CD4-positive, alpha-beta memory T cell (primary cell): ENCODE measurements at regions not wholly inside any gene's neighbourhood (a gene's known extent, or its start where the extent isn't known, plus 50 kb on each side); places are given as distances from the start of the nearest gene placed in this dataset.

Source experiments
- CTCF ChIA-PET: fragments of 350-600 bp; sonication (Branson Sonifier 250); formaldehyde crosslinking; loops from one replicate; lab custom pipeline; 2021; ENCODE audit warnings: inconsistent platforms; ENCODE audit not compliant: partially characterized antibody; lab: Charles Lee
- POLR2A ChIA-PET: fragments of 350-600 bp; sonication (Branson Sonifier 250); formaldehyde crosslinking; loops from one replicate; lab custom pipeline; 2021; ENCODE audit not compliant: partially characterized antibody; lab: Charles Lee
- DNase-seq, 5 donors: peaks; one replicate each; pipeline versions ENCODE4 v3.0.0 to v3.0.0-alpha.2; 2020 to 2022; ENCODE audit warnings: mixed read lengths in 1 of 5
- H3K27ac ChIP-seq: one replicate; pipeline ENCODE4 v1.7.0; 2013; ENCODE audit warnings: low read depth, low read length
- H3K27me3 ChIP-seq: 2 replicates; pipeline ENCODE4 v1.7.0; 2013; ENCODE audit warnings: mild to moderate bottlenecking, low read length, moderate library complexity; ENCODE audit not compliant: insufficient read depth
- H3K36me3 ChIP-seq: 2 replicates; pipeline ENCODE4 v1.7.0; 2013; ENCODE audit warnings: mild to moderate bottlenecking, low read length, moderate library complexity; ENCODE audit not compliant: insufficient read depth
- H3K4me1 ChIP-seq: 2 replicates; pipeline ENCODE4 v1.7.0; 2013; ENCODE audit warnings: mild to moderate bottlenecking, low read length, moderate library complexity; ENCODE audit not compliant: insufficient read depth
- H3K4me3 ChIP-seq, 2 donors: one replicate each; pipeline ENCODE4 v1.7.0; 2013; ENCODE audit warnings: low read length in 2 of 2, mild to moderate bottlenecking in 1 of 2
- H3K9me3 ChIP-seq, 2 donors: one replicate each; pipeline ENCODE4 v1.7.0; 2013; ENCODE audit warnings: low read length in 2 of 2, control low read depth in 1 of 2; ENCODE audit not compliant: control insufficient read depth in 1 of 2
- H3K27ac Mint-ChIP-seq, 7 donors: one replicate each; pipeline ENCODE4 v1.8.0; 2020 to 2021; ENCODE audit warnings: mixed read lengths in 7 of 7, mild to moderate bottlenecking in 6 of 7, inconsistent platforms in 3 of 7, moderate library complexity in 3 of 7
- H3K27me3 Mint-ChIP-seq, 2 donors: one replicate each; pipeline ENCODE4 v1.8.0; 2020 to 2021; ENCODE audit warnings: mixed read lengths in 2 of 2
- H3K36me3 Mint-ChIP-seq, 2 donors: one replicate each; pipeline ENCODE4 v1.8.0; 2020 to 2021; ENCODE audit warnings: mixed read lengths in 2 of 2, inconsistent platforms in 1 of 2, mild to moderate bottlenecking in 1 of 2
- H3K4me1 Mint-ChIP-seq, 4 donors: one replicate each; pipeline ENCODE4 v1.8.0; 2020 to 2021; ENCODE audit warnings: mixed read lengths in 4 of 4, mild to moderate bottlenecking in 1 of 4
- H3K4me3 Mint-ChIP-seq, 8 donors: one replicate each; pipeline ENCODE4 v1.8.0; 2020 to 2021; ENCODE audit warnings: mixed read lengths in 8 of 8, mild to moderate bottlenecking in 7 of 8, moderate library complexity in 6 of 8, inconsistent platforms in 3 of 8
- H3K9me3 Mint-ChIP-seq, 8 donors: one replicate each; pipeline ENCODE4 v1.8.0; 2020 to 2021; ENCODE audit warnings: mixed read lengths in 8 of 8, mild to moderate bottlenecking in 5 of 8, inconsistent platforms in 3 of 8, moderate library complexity in 1 of 8
- intact Hi-C: fragments of 100-400 bp; cut with micrococcal nuclease; formaldehyde crosslinking; loops from one replicate; pipeline ENCODE4 v1.15.1; 2023

DNA sequence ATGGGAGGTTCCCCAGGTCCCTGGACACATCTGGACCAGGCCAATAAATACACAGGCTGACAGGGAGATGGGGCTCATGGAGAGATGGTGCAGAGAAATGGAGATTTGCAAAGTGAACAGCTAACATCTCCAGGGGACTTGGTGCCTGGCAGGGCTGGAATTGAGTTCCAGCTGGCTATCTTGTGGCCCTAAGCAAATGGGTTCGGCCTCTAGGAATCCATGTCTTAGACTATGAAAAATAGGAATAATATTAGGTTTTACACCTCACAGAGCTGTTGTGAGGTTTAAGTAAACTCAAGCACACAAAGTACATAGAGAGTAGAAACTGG lies 82.9 kb upstream of the SPATA12 start:
- DNase-seq = no peak
- no peaks in the 10 kb centered on the region for H3K27me3 Mint-ChIP-seq
- CTCF ChIA-PET = interaction anchor here (0.9 to 2.4 kb wide), 3 partner anchors 10 to 51 kb away, joined by 3 to 5 read pairs (median 3); no protein-coding TSS in a partner anchor

DNA sequence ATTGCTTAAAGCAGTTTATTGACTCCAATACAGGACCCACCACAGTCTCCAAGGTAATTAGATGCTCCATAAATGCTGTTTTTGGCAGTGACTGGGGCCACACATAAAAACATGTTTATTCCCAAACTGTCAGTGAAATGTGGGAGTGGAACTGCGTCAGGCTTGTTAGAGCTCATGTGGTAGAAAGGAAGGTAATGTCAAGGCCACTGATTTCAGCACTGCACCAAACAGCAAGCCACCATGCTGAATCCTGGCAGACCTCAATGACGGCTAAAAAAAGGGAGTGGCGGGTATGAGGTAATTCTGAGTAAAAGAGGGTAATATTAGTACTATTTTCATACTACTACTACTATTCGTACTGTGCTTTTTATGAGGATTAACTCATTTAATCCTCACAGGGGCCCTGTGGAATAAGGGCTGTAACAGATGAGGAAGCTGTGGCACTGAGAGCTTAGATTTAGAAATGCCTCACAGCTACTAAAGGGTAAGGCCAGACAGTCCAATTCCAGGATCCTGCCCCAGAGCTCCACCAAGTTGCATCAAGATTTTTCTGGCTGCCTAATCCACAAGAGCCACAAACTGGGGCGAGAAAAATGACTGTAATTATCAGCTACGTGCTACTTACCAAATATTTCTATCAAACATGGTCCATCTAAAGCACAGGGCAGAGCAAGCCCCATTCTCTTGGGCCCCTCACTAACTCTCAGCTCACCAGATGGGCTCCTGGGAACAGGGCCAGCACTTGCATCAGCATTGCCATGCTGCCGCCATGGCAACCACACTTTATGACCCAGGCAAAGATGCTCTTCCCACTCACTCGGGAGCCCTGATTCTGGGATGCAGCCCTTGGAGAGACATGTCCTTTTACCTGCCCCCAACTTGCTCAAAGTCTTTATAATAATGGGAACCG lies 83.6 kb upstream of the SPATA12 start:
- Histone ChIP-seq H3K4me3 (no peak overlapping the region), H3K27me3 (no peaks in the 10 kb centered on the region), H3K36me3 (no peaks in the 10 kb centered on the region), H3K27ac (no peak overlapping the region), H3K4me1 (no peaks in the 10 kb centered on the region), H3K9me3 (no peaks in the 10 kb centered on the region)
- Mint-ChIP-seq H3K9me3 (peaks cover 0 to 3% (median 0%) of the 10 kb centered on the region in 8 donors), H3K36me3 (no peaks in the 10 kb centered on the region), H3K27ac (no peak overlapping the region), H3K27me3 (no peaks in the 10 kb centered on the region), H3K4me1 (peaks cover 0 to 6% (median 3%) of the 10 kb centered on the region in 4 donors), H3K4me3 (no peak overlapping the region)
- CTCF ChIA-PET = interaction anchor here (0.9 to 2.4 kb wide), 3 partner anchors 10 to 50 kb away, joined by 3 to 5 read pairs (median 3); no protein-coding TSS in a partner anchor
- POLR2A ChIA-PET = interaction anchor here (0.7 kb wide), 1 partner anchor 145 kb away, joined by 3 read pairs; no protein-coding TSS in a partner anchor
- no peak for DNase-seq
- intact Hi-C loops = no loop called here

More for the DNA sequence above, 82.9 kb upstream of the SPATA12 start:
- POLR2A ChIA-PET = interaction anchor here (0.7 kb wide), 1 partner anchor 145 kb away, joined by 3 read pairs; no protein-coding TSS in a partner anchor
- H3K27me3 ChIP-seq = no peaks in the 10 kb centered on the region
- H3K36me3 ChIP-seq = no peaks in the 10 kb centered on the region
- no peaks in the 10 kb centered on the region for H3K9me3 ChIP-seq
- H3K4me1 ChIP-seq = no peaks in the 10 kb centered on the region
- H3K27ac ChIP-seq = no peak overlapping the region
- Mint-ChIP-seq H3K4me3 (no peak overlapping the region), H3K36me3 (no peaks in the 10 kb centered on the region), H3K4me1 (peaks cover 0 to 6% (median 3%) of the 10 kb centered on the region in 4 donors), H3K27ac (peak overlapping the region in 1 of 7 donors; percentile 11), H3K9me3 (peaks cover 0 to under 1% (median 0%) of the 10 kb centered on the region in 8 donors)
- no peak overlapping the region for H3K4me3 ChIP-seq
- intact Hi-C loops = no loop called here

GRCh38 chr3:56975567-56975966 lies 84.9 kb upstream of the SPATA12 start:
- Histone ChIP-seq H3K36me3 (no peaks in the 10 kb centered on the region), H3K27ac (no peak overlapping the region), H3K4me3 (no peak overlapping the region), H3K4me1 (no peaks in the 10 kb centered on the region), H3K27me3 (no peaks in the 10 kb centered on the region), H3K9me3 (no peaks in the 10 kb centered on the region)
- H3K36me3 Mint-ChIP-seq = no peaks in the 10 kb centered on the region
- H3K27ac Mint-ChIP-seq = no peak overlapping the region
- peaks cover 0 to 1% (median 0%) of the 10 kb centered on the region in 4 donors for H3K4me1 Mint-ChIP-seq
- intact Hi-C loops = no loop called here
- ChIA-PET CTCF (interaction anchor here (0.9 to 2.4 kb wide), 2 partner anchors 13 to 158 kb away, joined by 3 to 5 read pairs; no protein-coding TSS in a partner anchor), POLR2A (no interaction called here)
- H3K27me3 Mint-ChIP-seq = no peaks in the 10 kb centered on the region
- H3K4me3 Mint-ChIP-seq = no peak overlapping the region
- DNase-seq = no peak
- H3K9me3 Mint-ChIP-seq = peaks cover 0 to 3% (median 0%) of the 10 kb centered on the region in 8 donors

GRCh38 chr3:56974247-56974930 lies 86.1 kb upstream of the SPATA12 start:
- intact Hi-C loops = no loop called here
- H3K4me3 ChIP-seq = no peak overlapping the region
- Mint-ChIP-seq H3K27ac (no peak overlapping the region), H3K4me1 (no peaks in the 10 kb centered on the region), H3K4me3 (no peak overlapping the region), H3K36me3 (no peaks in the 10 kb centered on the region), H3K9me3 (peaks cover 0 to 3% (median 0%) of the 10 kb centered on the region in 8 donors), H3K27me3 (no peaks in the 10 kb centered on the region)
- no peaks in the 10 kb centered on the region for H3K27me3 ChIP-seq
- no peaks in the 10 kb centered on the region for H3K9me3 ChIP-seq
- H3K36me3 ChIP-seq = no peaks in the 10 kb centered on the region
- DNase-seq = no peak
- CTCF ChIA-PET = interaction anchor here (0.9 to 2.4 kb wide), 11 partner anchors 11 to 271 kb away, joined by 3 to 23 read pairs (median 5); partner anchors contain the start of gene ARHGEF3
- H3K4me1 ChIP-seq = no peaks in the 10 kb centered on the region
- H3K27ac ChIP-seq = no peak overlapping the region
- POLR2A ChIA-PET = no interaction called here

DNA sequence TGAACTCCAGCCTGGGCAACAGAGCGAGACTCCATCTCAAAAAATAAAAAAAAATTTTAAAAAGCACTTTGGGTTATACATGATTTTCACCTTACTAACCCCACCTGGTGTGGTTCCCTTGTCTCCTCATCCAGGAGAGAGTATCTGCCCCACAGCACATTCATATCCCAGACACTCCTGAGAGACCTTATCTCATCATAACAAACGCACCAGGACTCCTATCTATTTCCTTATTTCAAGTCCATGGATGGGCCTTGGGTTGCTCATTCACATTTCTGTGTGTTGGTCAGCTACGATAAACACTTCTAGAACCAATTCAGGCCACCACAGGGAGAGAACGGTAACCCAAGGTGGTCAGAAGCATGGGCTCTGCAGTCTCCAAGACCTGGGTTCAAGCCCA lies 88.6 kb upstream of the SPATA12 start:
- H3K9me3 Mint-ChIP-seq = peaks cover 0 to 3% (median 0%) of the 10 kb centered on the region in 8 donors
- no peaks in the 10 kb centered on the region for H3K9me3 ChIP-seq
- H3K4me3 Mint-ChIP-seq = no peak overlapping the region
- no peaks in the 10 kb centered on the region for H3K4me1 ChIP-seq
- intact Hi-C loops = no loop called here
- no peaks in the 10 kb centered on the region for H3K36me3 Mint-ChIP-seq
- POLR2A ChIA-PET = interaction anchor here (0.7 kb wide), 1 partner anchor 48 kb away, joined by 3 read pairs; no protein-coding TSS in a partner anchor
- no peak overlapping the region for H3K27ac ChIP-seq
- no peak for DNase-seq
- H3K4me3 ChIP-seq = no peak overlapping the region
- CTCF ChIA-PET = interaction anchor here (1.4 to 2.2 kb wide), 3 partner anchors 19 to 269 kb away, joined by 4 to 23 read pairs (median 6); no protein-coding TSS in a partner anchor
- no peaks in the 10 kb centered on the region for H3K4me1 Mint-ChIP-seq
- H3K27me3 Mint-ChIP-seq = no peaks in the 10 kb centered on the region
- no peaks in the 10 kb centered on the region for H3K36me3 ChIP-seq
- H3K27ac Mint-ChIP-seq = no peak overlapping the region
- H3K27me3 ChIP-seq = no peaks in the 10 kb centered on the region

- Mint-ChIP-seq H3K9me3 (peaks cover 0 to 3% (median 0%) of the 10 kb centered on the region in 8 donors), H3K4me1 (no peaks in the 10 kb centered on the region), H3K4me3 (no peak overlapping the region), H3K36me3 (no peaks in the 10 kb centered on the region), H3K27me3 (no peaks in the 10 kb centered on the region), H3K27ac (no peak overlapping the region)
- intact Hi-C loops = no loop called here
- H3K27me3 ChIP-seq = no peaks in the 10 kb centered on the region
- no peaks in the 10 kb centered on the region for H3K9me3 ChIP-seq
- DNase-seq = no peak
- no peaks in the 10 kb centered on the region for H3K36me3 ChIP-seq
- H3K27ac ChIP-seq = no peak overlapping the region
- H3K4me1 ChIP-seq = no peaks in the 10 kb centered on the region
- CTCF ChIA-PET = no interaction called here
- POLR2A ChIA-PET = interaction anchor here (0.8 kb wide), 1 partner anchor 9 kb away, joined by 3 read pairs; no protein-coding TSS in a partner anchor
- no peak overlapping the region for H3K4me3 ChIP-seq
These were observed 89.2 kb upstream of the SPATA12 start for GRCh38 chr3:56971261-56971660.
